ENCODE measurements at regions not wholly inside any gene's neighbourhood (a gene's known extent, or its start where the extent isn't known, plus 50 kb on each side); places are given as distances from the start of the nearest gene placed in this dataset.
"Not testable (repeated sequence)": the region's sequence is repeated elsewhere in the genome, so short reads cannot be mapped to it uniquely, and the experiment has no call there.

- no peak for DNase-seq
Measured at GRCh38 chr17:22305356-22306071, 613.2 kb downstream of the KCNJ18 start.

DNA sequence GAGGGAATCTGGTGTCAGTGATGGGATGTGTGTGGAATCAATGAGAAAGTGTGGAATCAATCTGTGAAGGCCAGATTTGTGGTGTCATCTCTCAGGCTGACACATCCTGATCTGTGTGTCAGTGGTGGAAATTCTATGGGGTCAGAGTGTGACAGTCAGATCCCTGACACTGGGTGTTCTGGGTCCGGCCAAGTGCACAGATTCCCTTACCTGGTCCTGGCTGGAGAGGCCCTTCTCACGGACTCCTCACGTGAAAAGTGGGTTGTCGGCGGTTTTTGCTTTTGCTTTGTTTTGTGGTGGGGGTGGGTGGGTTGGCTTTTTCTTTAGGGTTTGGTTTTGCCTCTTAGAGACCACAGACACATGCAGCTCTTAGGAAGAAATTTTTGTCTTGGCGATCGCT, 618.0 kb downstream of the KCNJ18 start:
- not testable (repeated sequence) for DNase-seq

GRCh38 chr17:22310717-22311686, 618.7 kb downstream of the KCNJ18 start:
- DNase-seq: peak in 12 of 58 donors; percentile 5 to 54 (median 16)

DNA sequence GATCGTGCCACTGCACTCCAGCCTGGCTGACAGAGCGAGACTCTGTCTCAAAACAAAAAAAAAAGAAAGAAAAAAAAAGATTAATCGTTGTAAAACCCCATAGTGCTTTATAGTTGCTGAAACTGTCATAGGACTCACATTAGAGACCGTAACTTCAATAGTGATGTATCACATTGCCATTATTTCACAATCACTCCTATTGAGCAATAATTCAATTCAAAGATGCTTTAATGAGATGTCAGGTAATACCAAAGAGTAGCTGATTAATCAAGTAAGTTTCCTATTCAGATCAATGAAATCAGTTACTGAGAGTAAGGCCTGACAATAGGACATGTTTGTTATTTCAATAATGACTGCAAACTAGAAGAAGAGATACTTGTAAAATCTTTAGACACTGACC, 628.7 kb downstream of the KCNJ18 start:
- DNase-seq: not testable (repeated sequence)

DNA sequence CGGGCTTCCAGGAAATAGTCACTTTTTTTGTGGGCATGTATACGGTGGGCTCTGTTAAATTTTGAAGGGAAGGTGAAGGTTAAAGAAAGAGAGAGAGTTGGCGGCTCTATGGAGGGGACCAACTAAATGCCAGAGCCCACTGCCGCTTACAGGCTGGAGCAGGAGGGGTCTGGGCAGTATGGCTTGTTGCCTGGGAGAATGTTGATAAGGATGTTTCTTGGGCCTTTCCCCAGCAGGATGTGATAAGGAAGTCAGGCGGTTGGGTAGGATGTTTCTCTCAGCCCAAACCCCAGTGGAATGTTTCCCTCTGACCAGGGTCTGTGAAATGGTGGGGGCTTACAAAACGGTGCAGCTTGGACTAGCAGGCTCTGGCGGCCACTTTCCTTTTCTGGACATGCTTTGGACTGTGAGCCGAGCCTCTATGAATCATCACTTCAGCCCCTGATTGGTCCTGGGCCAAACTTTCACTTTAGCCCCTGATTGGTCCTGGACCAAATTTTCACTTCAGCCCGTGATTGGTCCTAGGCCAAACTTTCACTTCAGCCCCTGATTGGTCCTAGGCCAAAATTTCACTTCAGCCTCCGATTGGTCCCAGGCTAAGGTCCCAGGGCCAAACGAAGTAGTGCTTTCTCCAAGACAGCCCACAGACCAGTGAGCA, 630.7 kb downstream of the KCNJ18 start:
- not testable (repeated sequence) for DNase-seq

DNA sequence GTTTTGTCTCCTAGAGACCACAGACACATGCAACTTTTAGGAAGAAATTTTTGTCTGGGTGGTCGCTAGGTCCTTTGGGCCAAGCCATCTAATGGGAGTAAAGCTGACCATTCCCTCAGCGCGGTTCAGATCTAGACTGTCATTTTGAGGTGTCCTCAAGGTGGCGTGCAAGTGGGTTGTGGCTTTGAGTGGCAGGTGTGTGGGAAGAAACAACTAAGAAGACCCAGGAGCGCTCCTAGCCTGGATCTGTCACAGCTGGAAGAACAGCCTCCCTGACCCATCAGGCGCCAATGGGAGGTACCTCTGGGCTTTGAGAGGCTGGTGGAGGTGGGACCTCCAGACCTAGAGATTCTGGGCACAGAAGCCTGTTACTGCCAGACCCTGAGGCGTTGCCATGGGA, 645.1 kb downstream of the KCNJ18 start:
- no peak for DNase-seq

DNA sequence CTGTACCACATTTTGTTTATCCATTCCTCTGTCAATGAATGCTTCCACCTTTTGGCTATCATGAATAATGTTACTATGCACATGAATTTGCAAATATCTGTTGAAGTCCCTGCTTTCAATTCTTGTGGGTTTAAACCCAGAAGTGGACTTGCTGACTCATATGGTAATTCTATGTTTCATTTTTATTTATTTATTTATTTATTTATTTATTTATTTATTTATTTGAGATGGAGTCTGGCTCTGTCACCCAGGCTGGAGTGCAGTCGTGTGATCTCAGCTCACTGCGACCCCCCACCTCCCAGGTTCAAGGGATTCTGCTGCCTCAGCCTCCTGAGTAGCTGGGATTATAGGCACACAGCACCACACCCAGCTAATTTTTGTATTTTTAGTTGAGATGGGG, 664.3 kb downstream of the KCNJ18 start:
- DNase-seq: not testable (repeated sequence)

DNA sequence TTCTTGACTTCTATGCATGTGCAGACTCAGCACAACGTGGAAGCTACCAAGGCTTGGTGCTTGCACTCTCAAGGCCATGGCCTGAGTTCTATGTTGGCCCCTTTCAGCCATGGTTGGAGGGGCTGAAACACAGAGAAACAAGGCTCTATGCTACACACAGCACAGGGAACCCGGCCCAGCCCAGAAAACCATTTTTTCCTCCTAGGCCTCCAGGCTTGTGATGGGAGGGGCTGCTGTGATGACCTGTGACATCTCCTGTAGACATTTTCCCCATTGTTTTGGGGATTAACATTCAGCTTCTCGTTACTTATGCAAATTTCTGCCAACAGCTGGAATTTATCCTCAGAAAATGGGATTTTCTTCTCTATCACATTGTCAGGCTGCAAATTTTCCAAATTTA, 678.7 kb downstream of the KCNJ18 start:
- DNase-seq: not testable (repeated sequence)

DNA sequence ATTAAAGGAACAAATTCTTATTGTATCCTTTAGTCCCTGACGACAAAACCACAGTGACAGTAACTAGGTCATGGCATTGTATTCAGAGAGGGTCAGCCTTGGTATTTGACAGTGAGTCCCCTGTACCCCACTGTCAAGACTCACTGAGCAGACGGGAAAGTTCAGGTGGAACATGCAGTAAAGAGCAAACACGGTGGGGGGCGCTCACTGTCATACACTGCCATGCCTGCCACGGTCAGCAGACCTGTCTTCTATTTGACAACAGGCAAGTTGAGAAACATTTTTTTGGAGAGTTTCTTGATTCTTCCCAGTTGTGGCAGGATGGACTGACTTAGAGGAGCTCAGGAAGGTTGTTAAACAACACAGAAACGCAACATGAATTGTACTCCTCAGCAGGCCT, 681.6 kb downstream of the KCNJ18 start:
- no peak for DNase-seq

DNA sequence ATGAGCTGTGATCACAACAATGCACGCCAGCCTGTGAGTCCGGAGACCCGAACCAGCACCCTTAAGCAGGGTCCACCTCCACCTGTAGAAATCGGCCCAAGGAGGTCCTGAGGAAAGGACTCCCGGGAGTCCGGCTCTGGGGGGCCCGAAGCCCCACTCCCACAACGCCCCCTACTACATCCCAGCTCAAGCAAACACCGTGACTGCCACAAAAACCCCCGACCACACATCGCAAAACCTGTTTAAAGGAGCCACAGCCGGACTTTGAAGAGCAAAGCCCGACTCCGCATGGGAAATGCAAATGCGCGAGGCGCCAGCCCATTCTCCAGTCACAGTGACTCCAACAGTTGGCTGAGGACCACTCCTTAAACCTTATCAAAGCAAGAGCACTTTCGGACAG, 682.4 kb downstream of the KCNJ18 start:
- no peak for DNase-seq

DNA sequence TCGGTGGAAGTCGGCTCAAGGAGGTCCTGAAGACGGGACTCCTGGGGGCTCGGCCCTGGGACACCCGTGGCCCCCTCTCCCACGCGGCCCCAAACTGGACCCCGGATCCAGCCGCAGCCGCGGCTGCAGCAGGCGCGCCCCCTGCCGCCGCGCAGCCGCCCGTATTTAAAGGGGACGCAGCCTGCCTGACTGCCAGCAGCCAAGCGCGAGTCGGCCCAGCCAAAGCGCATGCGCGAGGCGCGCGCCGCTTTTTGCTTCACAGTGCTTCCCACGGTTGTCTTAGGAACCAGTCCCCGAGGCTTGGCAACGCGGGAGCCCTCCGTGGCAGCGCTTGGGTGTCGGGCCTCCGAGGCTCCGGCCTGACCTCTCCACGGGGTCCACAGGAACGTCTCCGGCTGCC, 684.4 kb downstream of the KCNJ18 start:
- not testable (repeated sequence) for DNase-seq

DNA sequence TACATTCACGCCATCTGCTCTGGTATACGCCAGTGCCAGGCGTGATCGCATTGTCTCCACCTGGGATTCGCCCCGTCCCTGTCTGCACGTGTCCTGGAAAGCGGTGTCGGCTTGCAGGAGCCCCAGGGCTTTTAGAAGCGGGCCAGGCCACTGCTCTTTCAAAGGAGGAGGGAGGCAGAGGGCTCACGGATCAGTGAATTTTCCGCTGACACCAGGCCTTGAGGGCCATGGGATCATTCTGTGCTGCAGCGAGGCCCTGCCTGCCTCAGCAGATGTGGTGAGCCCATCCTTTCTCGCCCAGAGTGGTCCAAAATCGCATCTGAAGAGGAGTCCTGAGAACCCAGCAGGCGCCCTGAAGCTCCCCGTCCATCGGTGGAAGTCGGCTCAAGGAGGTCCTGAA, 686.4 kb downstream of the KCNJ18 start:
- not testable (repeated sequence) for DNase-seq

GRCh38 chr17:22381589-22381988, 689.3 kb downstream of the KCNJ18 start:
- DNase-seq: not testable (repeated sequence)

DNA sequence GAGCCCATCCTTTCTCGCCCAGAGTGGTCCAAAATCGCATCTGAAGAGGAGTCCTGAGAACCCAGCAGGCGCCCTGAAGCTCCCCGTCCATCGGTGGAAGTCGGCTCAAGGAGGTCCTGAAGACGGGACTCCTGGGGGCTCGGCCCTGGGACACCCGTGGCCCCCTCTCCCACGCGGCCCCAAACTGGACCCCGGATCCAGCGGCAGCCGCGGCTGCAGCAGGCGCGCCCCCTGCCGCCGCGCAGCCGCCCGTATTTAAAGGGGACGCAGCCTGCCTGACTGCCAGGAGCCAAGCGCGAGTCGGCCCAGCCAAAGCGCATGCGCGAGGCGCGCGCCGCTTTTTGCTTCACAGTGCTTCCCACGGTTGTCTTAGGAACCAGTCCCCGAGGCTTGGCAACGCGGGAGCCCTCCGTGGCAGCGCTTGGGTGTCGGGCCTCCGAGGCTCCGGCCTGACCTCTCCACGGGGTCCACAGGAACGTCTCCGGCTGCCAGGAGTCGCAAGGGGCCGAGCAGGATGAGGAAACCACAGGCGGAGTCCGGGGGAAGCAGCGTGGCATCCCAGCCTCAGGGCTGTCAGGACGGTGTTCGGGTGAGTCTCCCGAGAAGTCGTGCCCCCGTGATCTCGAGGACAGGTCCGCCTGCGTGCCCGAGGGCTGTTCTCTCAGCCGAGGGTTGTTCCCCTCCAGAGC, 691.6 kb downstream of the KCNJ18 start:
- DNase-seq: not testable (repeated sequence)

GRCh38 chr17:22384461-22384800, 692.1 kb downstream of the KCNJ18 start:
- not testable (repeated sequence) for DNase-seq

DNA sequence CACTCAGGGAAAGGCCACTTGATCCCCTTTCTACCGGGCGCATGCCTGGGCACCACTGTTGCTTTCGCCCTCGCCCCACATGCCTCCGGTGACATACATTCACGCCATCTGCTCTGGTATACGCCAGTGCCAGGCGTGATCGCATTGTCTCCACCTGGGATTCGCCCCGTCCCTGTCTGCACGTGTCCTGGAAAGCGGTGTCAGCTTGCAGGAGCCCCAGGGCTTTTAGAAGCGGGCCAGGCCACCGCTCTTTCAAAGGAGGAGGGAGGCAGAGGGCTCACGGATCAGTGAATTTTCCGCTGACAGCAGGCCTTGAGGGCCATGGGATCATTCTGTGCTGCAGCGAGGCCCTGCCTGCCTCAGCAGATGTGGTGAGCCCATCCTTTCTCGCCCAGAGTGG, 706.1 kb downstream of the KCNJ18 start:
- not testable (repeated sequence) for DNase-seq

DNA sequence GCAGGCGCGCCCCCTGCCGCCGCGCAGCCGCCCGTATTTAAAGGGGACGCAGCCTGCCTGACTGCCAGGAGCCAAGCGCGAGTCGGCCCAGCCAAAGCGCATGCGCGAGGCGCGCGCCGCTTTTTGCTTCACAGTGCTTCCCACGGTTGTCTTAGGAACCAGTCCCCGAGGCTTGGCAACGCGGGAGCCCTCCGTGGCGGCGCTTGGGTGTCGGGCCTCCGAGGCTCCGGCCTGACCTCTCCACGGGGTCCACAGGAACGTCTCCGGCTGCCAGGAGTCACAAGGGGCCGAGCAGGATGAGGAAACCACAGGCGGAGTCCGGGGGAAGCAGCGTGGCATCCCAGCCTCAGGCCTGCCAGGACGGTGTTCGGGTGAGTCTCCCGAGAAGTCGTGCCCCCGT, 706.7 kb downstream of the KCNJ18 start:
- DNase-seq: not testable (repeated sequence)

- not testable (repeated sequence) for DNase-seq
Measured at GRCh38 chr17:22405080-22405479, 712.8 kb downstream of the KCNJ18 start.

DNA sequence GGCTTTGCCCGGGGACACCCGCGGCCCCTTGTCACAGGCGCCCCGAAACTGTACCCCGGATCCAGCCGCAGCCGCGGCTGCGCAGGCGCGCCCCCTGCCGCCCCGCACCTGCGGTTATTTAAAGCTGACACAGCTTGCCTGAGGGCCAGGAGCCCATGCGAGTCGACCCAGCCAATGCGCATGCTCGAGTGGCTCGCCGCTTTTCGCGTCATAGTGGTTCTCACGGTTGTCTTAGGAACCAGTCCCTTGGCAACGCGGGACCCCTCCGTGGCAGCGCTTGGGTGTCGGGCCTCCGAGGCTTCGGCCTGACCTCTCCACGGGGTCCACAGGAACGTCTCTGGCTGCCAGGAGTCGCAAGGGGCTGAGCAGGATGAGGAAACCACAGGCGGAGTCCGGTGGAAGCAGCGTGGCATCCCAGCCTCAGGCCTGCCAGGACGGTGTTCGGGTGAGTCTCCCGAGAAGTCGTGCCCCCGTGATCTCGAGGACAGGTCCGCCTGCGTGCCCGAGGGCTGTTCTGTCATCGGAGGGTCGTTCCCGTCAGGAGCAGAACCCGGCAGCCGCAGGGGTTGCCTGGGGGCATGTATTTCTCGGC, 716.9 kb downstream of the KCNJ18 start:
- no peak for DNase-seq

DNA sequence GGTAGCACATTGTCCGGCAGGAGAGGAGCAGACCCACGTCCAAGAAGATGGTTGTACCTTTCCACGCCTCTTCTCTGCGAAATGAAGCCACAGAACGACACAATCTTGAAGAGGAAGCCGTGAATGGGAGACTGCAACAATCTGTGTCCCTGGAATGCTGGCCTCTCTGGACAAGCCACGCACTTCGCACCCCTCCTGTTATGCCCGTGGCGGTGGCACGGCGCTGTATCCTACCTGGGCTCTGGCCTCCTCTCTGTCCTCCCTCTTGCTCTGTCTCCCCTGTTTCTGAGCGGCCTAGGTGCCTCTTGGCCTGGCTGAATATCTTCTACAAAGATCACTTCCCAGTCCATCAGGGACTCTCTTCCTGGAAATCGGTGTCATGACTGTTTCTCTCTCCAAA, 717.8 kb downstream of the KCNJ18 start:
- no peak for DNase-seq

Data from anterior cingulate cortex (tissue), 58 donors.